ENCODE measurements at regions not wholly inside any gene's neighbourhood (a gene's known extent, or its start where the extent isn't known, plus 50 kb on each side); places are given as distances from the start of the nearest gene placed in this dataset.

DNA sequence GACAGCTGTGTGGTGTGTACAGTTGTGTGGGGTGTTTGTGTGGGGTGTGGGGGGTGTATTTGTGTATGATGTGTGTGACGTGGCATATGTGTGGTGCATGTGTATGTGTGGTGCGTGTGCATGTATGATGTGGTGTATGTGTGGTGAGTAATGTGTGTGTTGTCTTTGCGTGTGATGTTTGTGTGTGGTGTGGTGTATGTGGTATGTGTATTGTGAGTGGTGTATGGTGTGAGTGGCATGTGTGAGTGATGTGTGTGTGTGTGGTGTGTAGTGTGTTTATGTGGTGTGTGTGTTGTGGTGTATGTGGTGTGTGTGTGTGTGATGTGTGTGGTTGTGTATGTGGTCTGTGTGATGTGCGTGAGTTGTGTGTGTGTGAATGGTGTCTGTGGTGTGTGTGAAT, 191.1 kb downstream of the MELK start:
- TF ChIP-seq DMBX1 (CRISPR knock-in tag; IDR thresholded peaks at IDR 0.05; ENCODE audit: borderline replicate concordance) (no peak), ELF1 (tag; IDR thresholded peaks at IDR 0.05) (no peak), GTF2F1 (IDR thresholded peaks at IDR 0.05; ENCODE audit: low read depth, low read length) (no peak), EZH2 (IDR thresholded peaks at IDR 0.05; ENCODE audit: borderline replicate concordance, low read depth, low read length) (no peak), HCFC1 (IDR thresholded peaks at IDR 0.05; ENCODE audit: low read depth, low read length) (no peak), POLR2A (conservative IDR thresholded peaks at IDR 0.05) (no peak), SREBF1 (IDR thresholded peaks at IDR 0.05; ENCODE audit: borderline replicate concordance, low read depth, low read length) (no peak), SAFB (IDR thresholded peaks at IDR 0.05; ENCODE audit: borderline replicate concordance, low read depth, low read length) (no peak), HDAC2 (IDR thresholded peaks at IDR 0.05) (no peak)
- TF ChIP-seq, protein P1, sequence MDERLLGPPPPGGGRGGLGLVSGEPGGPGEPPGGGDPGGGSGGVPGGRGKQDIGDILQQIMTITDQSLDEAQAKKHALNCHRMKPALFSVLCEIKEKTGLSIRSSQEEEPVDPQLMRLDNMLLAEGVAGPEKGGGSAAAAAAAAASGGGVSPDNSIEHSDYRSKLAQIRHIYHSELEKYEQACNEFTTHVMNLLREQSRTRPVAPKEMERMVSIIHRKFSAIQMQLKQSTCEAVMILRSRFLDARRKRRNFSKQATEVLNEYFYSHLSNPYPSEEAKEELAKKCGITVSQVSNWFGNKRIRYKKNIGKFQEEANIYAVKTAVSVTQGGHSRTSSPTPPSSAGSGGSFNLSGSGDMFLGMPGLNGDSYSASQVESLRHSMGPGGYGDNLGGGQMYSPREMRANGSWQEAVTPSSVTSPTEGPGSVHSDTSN (CRISPR knock-in tag; IDR thresholded peaks at IDR 0.05; ENCODE audit: low read depth) = no peak
- TF ChIP-seq, protein P1 (tag; conservative IDR thresholded peaks at IDR 0.05; ENCODE audit: low read depth) = no peak
- TF ChIP-seq, protein P2, sequence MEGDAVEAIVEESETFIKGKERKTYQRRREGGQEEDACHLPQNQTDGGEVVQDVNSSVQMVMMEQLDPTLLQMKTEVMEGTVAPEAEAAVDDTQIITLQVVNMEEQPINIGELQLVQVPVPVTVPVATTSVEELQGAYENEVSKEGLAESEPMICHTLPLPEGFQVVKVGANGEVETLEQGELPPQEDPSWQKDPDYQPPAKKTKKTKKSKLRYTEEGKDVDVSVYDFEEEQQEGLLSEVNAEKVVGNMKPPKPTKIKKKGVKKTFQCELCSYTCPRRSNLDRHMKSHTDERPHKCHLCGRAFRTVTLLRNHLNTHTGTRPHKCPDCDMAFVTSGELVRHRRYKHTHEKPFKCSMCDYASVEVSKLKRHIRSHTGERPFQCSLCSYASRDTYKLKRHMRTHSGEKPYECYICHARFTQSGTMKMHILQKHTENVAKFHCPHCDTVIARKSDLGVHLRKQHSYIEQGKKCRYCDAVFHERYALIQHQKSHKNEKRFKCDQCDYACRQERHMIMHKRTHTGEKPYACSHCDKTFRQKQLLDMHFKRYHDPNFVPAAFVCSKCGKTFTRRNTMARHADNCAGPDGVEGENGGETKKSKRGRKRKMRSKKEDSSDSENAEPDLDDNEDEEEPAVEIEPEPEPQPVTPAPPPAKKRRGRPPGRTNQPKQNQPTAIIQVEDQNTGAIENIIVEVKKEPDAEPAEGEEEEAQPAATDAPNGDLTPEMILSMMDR (IDR thresholded peaks at IDR 0.05 in 2 of 3, conservative IDR thresholded peaks at IDR 0.05 in 1 of 3; ENCODE audit: insufficient read depth in 2 of 3, low read depth in 1 of 3, low read length in 3 of 3) = no peak
- TF ChIP-seq, protein P3, sequence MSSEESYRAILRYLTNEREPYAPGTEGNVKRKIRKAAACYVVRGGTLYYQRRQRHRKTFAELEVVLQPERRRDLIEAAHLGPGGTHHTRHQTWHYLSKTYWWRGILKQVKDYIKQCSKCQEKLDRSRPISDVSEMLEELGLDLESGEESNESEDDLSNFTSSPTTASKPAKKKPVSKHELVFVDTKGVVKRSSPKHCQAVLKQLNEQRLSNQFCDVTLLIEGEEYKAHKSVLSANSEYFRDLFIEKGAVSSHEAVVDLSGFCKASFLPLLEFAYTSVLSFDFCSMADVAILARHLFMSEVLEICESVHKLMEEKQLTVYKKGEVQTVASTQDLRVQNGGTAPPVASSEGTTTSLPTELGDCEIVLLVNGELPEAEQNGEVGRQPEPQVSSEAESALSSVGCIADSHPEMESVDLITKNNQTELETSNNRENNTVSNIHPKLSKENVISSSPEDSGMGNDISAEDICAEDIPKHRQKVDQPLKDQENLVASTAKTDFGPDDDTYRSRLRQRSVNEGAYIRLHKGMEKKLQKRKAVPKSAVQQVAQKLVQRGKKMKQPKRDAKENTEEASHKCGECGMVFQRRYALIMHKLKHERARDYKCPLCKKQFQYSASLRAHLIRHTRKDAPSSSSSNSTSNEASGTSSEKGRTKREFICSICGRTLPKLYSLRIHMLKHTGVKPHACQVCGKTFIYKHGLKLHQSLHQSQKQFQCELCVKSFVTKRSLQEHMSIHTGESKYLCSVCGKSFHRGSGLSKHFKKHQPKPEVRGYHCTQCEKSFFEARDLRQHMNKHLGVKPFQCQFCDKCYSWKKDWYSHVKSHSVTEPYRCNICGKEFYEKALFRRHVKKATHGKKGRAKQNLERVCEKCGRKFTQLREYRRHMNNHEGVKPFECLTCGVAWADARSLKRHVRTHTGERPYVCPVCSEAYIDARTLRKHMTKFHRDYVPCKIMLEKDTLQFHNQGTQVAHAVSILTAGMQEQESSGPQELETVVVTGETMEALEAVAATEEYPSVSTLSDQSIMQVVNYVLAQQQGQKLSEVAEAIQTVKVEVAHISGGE (CRISPR knock-in tag; IDR thresholded peaks at IDR 0.05) = no peak

Data from K562 (cell line).